PC-3 (cell line): ENCODE measurements at regions not wholly inside any gene's neighbourhood (a gene's known extent, or its start where the extent isn't known, plus 50 kb on each side); places are given as distances from the start of the nearest gene placed in this dataset.

Source experiments
- CTCF ChIP-seq: fragments of 300-600 bp; sonication (generic); conservative IDR thresholded peaks from 2 replicates; pipeline ENCODE4 v1.5.1; 2017; ENCODE audit warnings: antibody characterized with exemption, low read depth, mild to moderate bottlenecking, low read length
- EZH2 ChIP-seq: fragments of 300-600 bp; sonication (generic); IDR thresholded peaks from one replicate; pipeline ENCODE4 v1.6.1; 2017; ENCODE audit warnings: antibody characterized with exemption, mild to moderate bottlenecking, low read length; ENCODE audit not compliant: unreplicated experiment
- EZH2phosphoT487 ChIP-seq: fragments of 300-600 bp; sonication (generic); IDR thresholded peaks from 2 replicates; pipeline ENCODE4 v1.6.1; 2018; ENCODE audit warnings: mild to moderate bottlenecking, antibody characterized with exemption, low read length, borderline replicate concordance

GRCh38 chr6:114785235-114786127 lies 442.7 kb upstream of the HS3ST5 start:
- TF ChIP-seq CTCF (no peak), EZH2 (no peak), EZH2phosphoT487 (no peak)
